ENCODE measurements at regions not wholly inside any gene's neighbourhood (a gene's known extent, or its start where the extent isn't known, plus 50 kb on each side); places are given as distances from the start of the nearest gene placed in this dataset.
"Not testable (repeated sequence)": the region's sequence is repeated elsewhere in the genome, so short reads cannot be mapped to it uniquely, and the experiment has no call there.

DNA sequence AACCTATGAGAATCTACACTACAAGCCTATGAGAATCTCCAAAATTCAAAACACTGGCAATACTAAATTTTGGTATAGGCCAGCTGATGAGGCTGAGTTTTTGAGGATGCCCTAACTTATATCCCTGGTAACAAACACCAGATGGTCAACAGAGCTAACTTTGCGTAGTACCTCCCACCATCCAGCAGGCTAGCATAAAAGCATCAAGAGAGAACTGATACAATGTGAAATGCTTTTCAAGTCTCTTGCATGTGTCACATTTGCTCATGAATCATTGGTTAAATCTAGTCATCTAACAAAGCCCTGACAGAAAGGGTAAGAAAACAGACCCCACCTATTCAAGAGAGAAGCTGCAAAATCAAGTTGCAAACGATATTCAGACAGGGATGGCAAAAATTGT is 1609.7 kb upstream of the CDH9 start:
- DNase-seq (ENCODE audit: low spot score), result no peak

DNA sequence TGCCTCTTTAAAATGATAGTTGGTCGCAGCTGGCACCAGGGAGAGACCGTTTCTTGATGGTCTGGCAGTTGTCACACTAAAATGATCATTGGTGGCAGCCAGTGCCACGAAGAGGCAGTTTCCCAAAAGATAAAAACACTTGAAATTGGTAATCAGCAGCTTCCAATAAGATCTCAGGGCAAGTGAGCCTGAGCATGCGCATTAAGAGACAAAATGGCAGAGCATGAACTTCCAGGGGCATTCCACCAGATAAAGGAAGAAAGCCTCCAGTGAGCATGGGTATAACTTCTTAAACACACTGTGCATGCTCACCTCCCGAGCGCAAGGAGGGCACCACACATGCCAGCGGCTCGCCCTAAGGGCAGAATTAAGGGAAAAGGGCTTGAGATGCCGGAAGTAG is 1594.2 kb upstream of the CDH9 start:
- DNase-seq (ENCODE audit: low spot score), result no peak

- no peak for DNase-seq (ENCODE audit: low spot score)
These were observed 1565.5 kb upstream of the CDH9 start for GRCh38 chr5:28603869-28604268.

GRCh38 chr5:28602429-28602828 is 1564.0 kb upstream of the CDH9 start:
- no peak for DNase-seq (ENCODE audit: low spot score)

DNA sequence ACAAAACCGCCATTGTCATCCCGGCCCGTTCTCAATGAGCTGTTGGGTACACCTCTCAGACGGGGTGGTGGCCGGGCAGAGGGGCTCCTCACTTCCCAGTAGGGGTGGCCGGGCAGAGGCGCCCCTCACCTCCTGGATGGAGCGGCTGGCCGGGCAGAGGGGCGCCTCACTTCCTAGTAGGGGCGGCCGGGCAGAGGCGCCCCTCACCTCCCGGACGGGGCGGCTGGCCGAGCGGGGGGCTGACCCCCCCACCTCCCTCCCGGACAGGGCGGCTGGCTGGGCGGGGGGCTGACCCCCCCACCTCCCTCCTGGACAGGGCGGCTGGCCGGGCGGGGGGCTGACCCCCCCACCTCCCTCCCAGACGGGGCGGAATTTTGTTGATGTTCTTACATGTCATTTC is 1558.3 kb upstream of the CDH9 start:
- DNase-seq (ENCODE audit: low spot score), result not testable (repeated sequence)

GRCh38 chr5:28580616-28581015 is 1542.2 kb upstream of the CDH9 start:
- no peak for DNase-seq (ENCODE audit: low spot score)

DNA sequence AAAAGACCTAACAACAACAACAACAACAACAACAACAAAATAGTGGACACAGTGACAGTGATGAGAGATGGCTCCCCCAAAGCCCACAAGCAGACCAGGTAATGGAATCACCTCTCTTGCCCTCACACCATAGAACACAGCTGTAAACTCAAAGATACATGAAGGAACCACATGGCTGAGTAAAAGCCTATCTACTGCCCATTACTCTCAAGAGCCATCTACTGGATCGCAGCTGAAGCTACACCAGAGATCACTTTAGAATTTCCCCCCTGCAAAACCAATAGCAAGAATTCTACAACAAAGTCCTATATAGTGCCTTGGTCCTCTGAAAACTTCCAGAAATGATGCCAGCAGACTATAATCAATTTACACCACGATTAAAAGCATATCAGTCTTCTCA is 1537.6 kb upstream of the CDH9 start:
- no peak for DNase-seq (ENCODE audit: low spot score)

- no peak for DNase-seq (ENCODE audit: low spot score)
These were observed 1537.0 kb upstream of the CDH9 start for GRCh38 chr5:28575368-28575767.

DNA sequence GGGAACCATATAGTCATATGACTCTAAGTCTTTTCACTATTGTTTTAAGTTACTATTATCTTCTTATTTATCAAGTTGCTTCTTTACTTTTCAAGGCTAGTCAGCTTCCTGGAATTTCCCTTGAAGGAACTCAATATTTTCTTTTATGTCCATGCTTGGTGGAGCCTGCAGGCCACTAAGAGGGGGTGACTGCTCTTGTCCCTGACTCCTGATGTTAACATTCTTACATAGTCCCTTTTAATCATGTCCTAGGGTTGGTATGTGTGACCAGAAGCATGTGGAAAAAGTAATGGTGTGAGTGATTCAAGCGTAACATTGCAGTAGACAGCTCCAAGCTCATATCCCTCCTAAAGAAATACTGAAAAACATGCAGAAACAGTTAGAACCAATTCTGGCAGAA is 1536.2 kb upstream of the CDH9 start:
- DNase-seq (ENCODE audit: low spot score), result no peak

DNA sequence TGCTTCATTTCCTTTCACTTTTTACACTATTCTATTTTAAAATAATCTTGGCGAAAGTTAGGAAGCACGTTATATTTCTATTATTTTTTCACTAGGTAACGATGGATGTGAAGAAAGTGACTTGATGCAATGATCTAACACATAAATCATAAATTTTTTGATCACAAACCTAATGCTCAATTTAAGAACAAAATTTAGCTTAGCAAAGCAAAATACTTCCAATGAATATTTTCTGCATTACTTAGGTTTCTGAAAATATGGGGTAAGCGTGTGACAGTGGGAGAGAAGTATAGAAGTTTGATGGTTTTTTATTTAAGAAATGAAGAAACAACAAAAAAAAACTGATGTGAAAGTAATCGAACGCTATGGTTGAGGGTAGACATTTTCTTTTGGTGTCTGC is 1528.7 kb upstream of the CDH9 start:
- DNase-seq (ENCODE audit: low spot score), result no peak

- no peak for DNase-seq (ENCODE audit: low spot score)
These were observed 1523.1 kb upstream of the CDH9 start for GRCh38 chr5:28561522-28561921.

DNA sequence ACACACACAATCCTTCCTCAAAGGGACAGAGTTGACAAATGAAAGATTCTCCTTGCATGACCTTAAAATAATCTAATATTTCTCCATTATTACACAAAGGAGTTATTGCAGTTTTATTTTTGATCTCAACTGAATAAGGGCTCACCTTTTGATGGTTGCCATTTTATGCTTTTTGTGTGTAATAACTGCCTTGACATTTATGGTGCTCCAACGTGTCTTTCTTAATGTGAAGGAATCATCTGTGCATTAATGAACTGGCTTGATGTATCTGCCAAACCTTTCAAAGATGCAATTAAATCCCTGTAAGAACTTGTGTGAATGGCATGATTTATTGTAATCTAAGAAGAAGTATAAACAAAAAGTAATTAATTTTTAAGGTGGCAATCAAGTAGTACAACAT is 1519.8 kb upstream of the CDH9 start:
- no peak for DNase-seq (ENCODE audit: low spot score)

DNA sequence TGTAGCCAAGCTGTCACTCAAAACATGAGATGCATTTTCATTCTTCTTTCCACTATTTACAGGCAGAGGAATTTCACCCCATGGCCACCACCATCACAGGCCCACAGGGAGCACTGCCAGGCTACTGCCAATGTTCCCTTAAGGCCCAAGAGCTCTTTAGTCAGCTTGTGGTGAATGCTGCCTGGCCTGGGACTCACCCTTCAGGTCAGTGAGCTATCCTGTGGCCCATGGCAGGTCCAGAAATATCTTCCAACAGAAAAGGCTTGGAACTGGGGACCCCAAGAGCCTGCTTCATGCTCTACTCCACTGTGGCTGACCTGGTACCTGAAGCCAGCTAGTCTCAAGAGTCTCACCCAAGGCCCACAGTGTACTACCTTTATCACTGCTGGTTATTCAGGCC is 1518.7 kb upstream of the CDH9 start:
- DNase-seq (ENCODE audit: low spot score), result no peak

- DNase-seq (ENCODE audit: low spot score), result no peak
These were observed 1511.2 kb upstream of the CDH9 start for GRCh38 chr5:28549588-28549987.

GRCh38 chr5:28548856-28549255 is 1510.5 kb upstream of the CDH9 start:
- no peak for DNase-seq (ENCODE audit: low spot score)

- DNase-seq (ENCODE audit: low spot score), result no peak
These were observed 1506.1 kb upstream of the CDH9 start for GRCh38 chr5:28544501-28544900.

DNA sequence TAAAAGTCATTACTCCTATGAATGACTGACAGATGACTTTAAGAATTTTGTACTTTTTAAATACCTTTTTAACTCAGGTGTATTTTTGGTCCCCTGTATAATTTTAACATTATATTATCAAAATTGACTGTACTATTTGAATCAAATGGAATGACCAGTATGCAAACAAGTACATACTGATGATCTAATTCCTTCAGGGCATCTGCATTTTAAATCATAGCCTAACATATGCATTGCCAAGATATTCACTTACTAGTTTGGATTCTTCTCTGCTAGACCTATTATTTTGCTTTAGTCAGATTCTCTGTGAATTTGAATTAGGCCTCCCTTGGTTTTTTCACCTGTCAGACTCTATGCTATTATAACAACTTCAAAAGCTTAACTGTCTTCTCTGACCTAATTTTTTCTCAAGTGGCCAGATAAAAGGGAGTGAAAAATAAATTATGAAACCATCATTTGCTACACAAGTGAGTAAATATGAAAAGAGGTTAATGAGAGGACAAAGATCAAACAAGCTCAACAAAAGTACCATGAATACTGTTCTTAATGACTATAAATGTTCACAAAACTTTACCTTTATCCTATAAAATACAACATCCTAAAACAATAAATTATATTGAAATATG is 1505.2 kb upstream of the CDH9 start:
- no peak for DNase-seq (ENCODE audit: low spot score)

- no peak for DNase-seq (ENCODE audit: low spot score)
These were observed 1504.6 kb upstream of the CDH9 start for GRCh38 chr5:28542987-28543386.

GRCh38 chr5:28523888-28524635 is 1485.7 kb upstream of the CDH9 start:
- DNase-seq (ENCODE audit: low spot score), result no peak

GRCh38 chr5:28523416-28523815 is 1485.0 kb upstream of the CDH9 start:
- DNase-seq (ENCODE audit: low spot score), result no peak

- no peak for DNase-seq (ENCODE audit: low spot score)
These were observed 1479.3 kb upstream of the CDH9 start for GRCh38 chr5:28517691-28518090.

GRCh38 chr5:28516722-28517121 is 1478.3 kb upstream of the CDH9 start:
- no peak for DNase-seq (ENCODE audit: low spot score)

- no peak for DNase-seq (ENCODE audit: low spot score)
These were observed 1474.3 kb upstream of the CDH9 start for GRCh38 chr5:28512648-28513047.

GRCh38 chr5:28505121-28505520 is 1466.7 kb upstream of the CDH9 start:
- no peak for DNase-seq (ENCODE audit: low spot score)
